ENCODE measurements at regions not wholly inside any gene's neighbourhood (a gene's known extent, or its start where the extent isn't known, plus 50 kb on each side); places are given as distances from the start of the nearest gene placed in this dataset.
"Not testable (repeated sequence)": the region's sequence is repeated elsewhere in the genome, so short reads cannot be mapped to it uniquely, and the experiment has no call there.

DNA sequence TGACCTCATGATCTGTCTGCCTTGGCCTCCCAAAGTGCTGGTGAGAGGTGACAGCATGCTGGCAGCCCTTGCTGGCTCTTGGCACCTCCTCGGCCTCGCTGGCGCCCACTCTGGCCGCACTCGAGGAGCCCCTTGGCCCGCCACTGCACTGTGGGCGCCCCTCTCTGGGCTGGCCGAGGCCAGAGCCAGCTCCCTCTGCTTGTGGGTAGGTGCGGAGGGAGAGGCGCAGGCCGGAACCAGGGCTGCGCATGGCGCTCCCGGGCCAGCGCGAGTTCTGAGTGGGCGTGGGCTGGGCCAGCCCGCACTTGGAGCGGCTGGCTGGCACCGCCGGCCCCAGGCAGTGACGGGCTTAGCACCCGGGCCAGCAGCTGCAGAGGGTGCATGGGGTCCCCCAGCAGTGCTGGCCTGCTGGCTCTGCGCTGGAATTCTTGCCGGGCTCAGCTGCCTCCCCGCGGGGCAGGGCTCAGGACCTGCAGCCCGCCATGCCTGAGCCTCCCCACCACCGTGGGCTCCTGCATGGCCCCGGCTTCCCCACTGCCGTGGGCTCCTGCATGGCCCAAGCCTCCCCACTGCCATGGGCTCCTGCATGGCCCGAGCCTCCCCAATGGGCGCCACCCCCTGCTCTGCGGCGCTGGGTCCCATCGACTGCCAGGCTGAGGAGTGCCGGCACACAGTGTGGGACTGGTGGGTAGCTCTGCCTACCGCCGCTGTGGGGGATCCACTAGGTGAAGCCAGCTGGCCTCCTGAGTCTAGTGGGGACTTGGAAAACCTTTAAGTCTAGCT, 76.4 kb upstream of the OSBPL11 start:
- no peaks in the 10 kb centered on the region for H3K27me3 ChIP-seq (replicated peaks; ENCODE audit: insufficient read depth)
- H3K9ac ChIP-seq, result no peak overlapping the region
- no peaks in the 10 kb centered on the region for H3K9me2 ChIP-seq (ENCODE audit: insufficient read depth)
- H3K36me3 ChIP-seq (ENCODE audit: low read depth), result no peaks in the 10 kb centered on the region
- no peaks in the 10 kb centered on the region for H4K20me1 ChIP-seq (ENCODE audit: insufficient read depth)
- H3K27ac ChIP-seq, result no peak overlapping the region
- no peaks in the 10 kb centered on the region for H3K79me2 ChIP-seq (ENCODE audit: insufficient read depth)
- no peak for TF ChIP-seq EZH2 (IDR thresholded peaks at IDR 0.05; ENCODE audit: insufficient read depth, poor library complexity, severe bottlenecking)
- no peak for TF ChIP-seq EZH2phosphoT487 (IDR thresholded peaks at IDR 0.05; ENCODE audit: insufficient read depth, low read depth)
- no peaks in the 10 kb centered on the region for H3K9me3 ChIP-seq (ENCODE audit: low read depth)
- H2AFZ ChIP-seq, result no peak overlapping the region
- in situ Hi-C loops (cut with MboI), result no loop called here
- no peak overlapping the region for H3K4me2 ChIP-seq (ENCODE audit: unreplicated experiment)
- no peaks in the 10 kb centered on the region for H3F3A ChIP-seq (ENCODE audit: insufficient read depth)
- WGBS, 2 experiments (ENCODE audit: low coverage in 1 of 2, low lambda C conversion rate in 2 of 2, missing lambda C conversion rate in 2 of 2), result 89 to 90% methylated on average over 31 to 35 of the region's 39 CpGs
- H3K4me3 ChIP-seq, result no peak overlapping the region
- no peaks in the 10 kb centered on the region for H3K4me1 ChIP-seq (ENCODE audit: insufficient read depth)
- no peak for DNase-seq

DNA sequence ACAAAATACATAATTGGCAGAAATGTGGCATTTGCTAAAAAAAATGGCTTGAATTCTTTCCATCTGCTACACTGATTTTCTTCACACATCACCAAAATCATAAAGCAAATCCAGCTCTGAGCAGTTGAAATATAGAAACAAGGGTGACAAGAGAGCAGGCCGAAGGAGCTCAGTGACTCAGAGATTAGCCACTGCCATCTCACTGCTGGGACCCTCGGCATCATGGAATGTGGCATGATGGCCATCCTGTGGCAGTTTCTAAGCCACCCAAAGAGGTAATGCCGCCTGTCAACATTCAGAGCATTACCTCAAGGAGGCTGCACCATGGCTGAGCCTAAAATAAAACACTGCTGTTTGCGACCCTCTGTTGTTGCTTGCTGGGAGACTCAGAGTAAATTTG, 80.5 kb upstream of the OSBPL11 start:
- Histone ChIP-seq H3K27ac (no peak overlapping the region), H3K79me2 (ENCODE audit: insufficient read depth) (no peaks in the 10 kb centered on the region), H3F3A (ENCODE audit: insufficient read depth) (no peaks in the 10 kb centered on the region), H3K4me2 (ENCODE audit: unreplicated experiment) (no peak overlapping the region), H3K27me3 (replicated peaks; ENCODE audit: insufficient read depth) (no peaks in the 10 kb centered on the region; the same call in 1 of the 2 replicates), H3K9me2 (ENCODE audit: insufficient read depth) (no peaks in the 10 kb centered on the region), H2AFZ (no peak overlapping the region), H3K36me3 (ENCODE audit: low read depth) (no peaks in the 10 kb centered on the region), H3K4me1 (ENCODE audit: insufficient read depth) (no peaks in the 10 kb centered on the region), H3K9ac (no peak overlapping the region), H3K4me3 (no peak overlapping the region), H4K20me1 (ENCODE audit: insufficient read depth) (no peaks in the 10 kb centered on the region), H3K9me3 (ENCODE audit: low read depth) (no peaks in the 10 kb centered on the region)
- 44 to 48% methylated on average over 4 of the region's 4 CpGs for WGBS, 2 experiments (ENCODE audit: low coverage in 1 of 2, low lambda C conversion rate in 2 of 2, missing lambda C conversion rate in 2 of 2)
- TF ChIP-seq EZH2phosphoT487 (IDR thresholded peaks at IDR 0.05; ENCODE audit: insufficient read depth, low read depth) (no peak), EZH2 (IDR thresholded peaks at IDR 0.05; ENCODE audit: insufficient read depth, poor library complexity, severe bottlenecking) (no peak)
- DNase-seq, result no peak
- in situ Hi-C loops (cut with MboI), result no loop called here

- Histone ChIP-seq H3K4me2 (ENCODE audit: unreplicated experiment) (no peak overlapping the region), H2AFZ (no peak overlapping the region), H3K4me3 (no peak overlapping the region), H3K79me2 (ENCODE audit: insufficient read depth) (no peaks in the 10 kb centered on the region), H3F3A (ENCODE audit: insufficient read depth) (no peaks in the 10 kb centered on the region), H3K36me3 (ENCODE audit: low read depth) (no peaks in the 10 kb centered on the region), H3K27me3 (replicated peaks; ENCODE audit: insufficient read depth) (no peaks in the 10 kb centered on the region; the same call in 1 of the 2 replicates), H3K4me1 (ENCODE audit: insufficient read depth) (no peaks in the 10 kb centered on the region), H4K20me1 (ENCODE audit: insufficient read depth) (no peaks in the 10 kb centered on the region), H3K9me2 (ENCODE audit: insufficient read depth) (no peaks in the 10 kb centered on the region), H3K9ac (no peak overlapping the region), H3K27ac (no peak overlapping the region), H3K9me3 (ENCODE audit: low read depth) (no peaks in the 10 kb centered on the region)
- no peak for DNase-seq
- TF ChIP-seq EZH2 (IDR thresholded peaks at IDR 0.05; ENCODE audit: insufficient read depth, poor library complexity, severe bottlenecking) (no peak), EZH2phosphoT487 (IDR thresholded peaks at IDR 0.05; ENCODE audit: insufficient read depth, low read depth) (no peak)
- WGBS, 2 experiments (ENCODE audit: low coverage in 1 of 2, low lambda C conversion rate in 2 of 2, missing lambda C conversion rate in 2 of 2), result 48 to 56% methylated on average over 4 of the region's 4 CpGs
- in situ Hi-C loops (cut with MboI), result no loop called here
Observed at GRCh38 chr3:125679258-125679657, 84.0 kb upstream of the OSBPL11 start.

- Histone ChIP-seq H3K9me3 (ENCODE audit: low read depth) (no peaks in the 10 kb centered on the region), H3K27ac (no peak overlapping the region), H3K36me3 (ENCODE audit: low read depth) (no peaks in the 10 kb centered on the region), H4K20me1 (ENCODE audit: insufficient read depth) (no peaks in the 10 kb centered on the region), H3K4me1 (ENCODE audit: insufficient read depth) (no peaks in the 10 kb centered on the region), H2AFZ (no peak overlapping the region), H3K4me2 (ENCODE audit: unreplicated experiment) (no peak overlapping the region), H3F3A (ENCODE audit: insufficient read depth) (no peaks in the 10 kb centered on the region), H3K27me3 (replicated peaks; ENCODE audit: insufficient read depth) (no peaks in the 10 kb centered on the region; the same call in 1 of the 2 replicates), H3K9me2 (ENCODE audit: insufficient read depth) (no peaks in the 10 kb centered on the region), H3K79me2 (ENCODE audit: insufficient read depth) (no peaks in the 10 kb centered on the region), H3K4me3 (no peak overlapping the region), H3K9ac (no peak overlapping the region)
- DNase-seq, result no peak
- TF ChIP-seq EZH2 (IDR thresholded peaks at IDR 0.05; ENCODE audit: insufficient read depth, poor library complexity, severe bottlenecking), result no peak
- TF ChIP-seq EZH2phosphoT487 (IDR thresholded peaks at IDR 0.05; ENCODE audit: insufficient read depth, low read depth), result no peak
- 86 to 91% methylated on average over 11 of the region's 11 CpGs for WGBS, 2 experiments (ENCODE audit: low coverage in 1 of 2, low lambda C conversion rate in 2 of 2, missing lambda C conversion rate in 2 of 2)
- in situ Hi-C loops (cut with MboI), result no loop called here
Observed at GRCh38 chr3:125681146-125681545, 85.8 kb upstream of the OSBPL11 start.

GRCh38 chr3:125681906-125682305, 86.6 kb upstream of the OSBPL11 start:
- H3K9me2 ChIP-seq (ENCODE audit: insufficient read depth); DNase-seq; H3K27ac ChIP-seq; H3K4me2 ChIP-seq (ENCODE audit: unreplicated experiment); H3K9me3 ChIP-seq (ENCODE audit: low read depth); H3K36me3 ChIP-seq (ENCODE audit: low read depth); H3K4me3 ChIP-seq; H3F3A ChIP-seq (ENCODE audit: insufficient read depth); H3K9ac ChIP-seq; in situ Hi-C loops (cut with MboI); H4K20me1 ChIP-seq (ENCODE audit: insufficient read depth); H3K4me1 ChIP-seq (ENCODE audit: insufficient read depth); H3K27me3 ChIP-seq (replicated peaks; ENCODE audit: insufficient read depth); H3K79me2 ChIP-seq (ENCODE audit: insufficient read depth); H2AFZ ChIP-seq: not testable (repeated sequence)
- WGBS, 2 experiments (ENCODE audit: low coverage in 1 of 2, low lambda C conversion rate in 2 of 2, missing lambda C conversion rate in 2 of 2), result 62 to 63% methylated on average over 4 of the region's 5 CpGs

DNA sequence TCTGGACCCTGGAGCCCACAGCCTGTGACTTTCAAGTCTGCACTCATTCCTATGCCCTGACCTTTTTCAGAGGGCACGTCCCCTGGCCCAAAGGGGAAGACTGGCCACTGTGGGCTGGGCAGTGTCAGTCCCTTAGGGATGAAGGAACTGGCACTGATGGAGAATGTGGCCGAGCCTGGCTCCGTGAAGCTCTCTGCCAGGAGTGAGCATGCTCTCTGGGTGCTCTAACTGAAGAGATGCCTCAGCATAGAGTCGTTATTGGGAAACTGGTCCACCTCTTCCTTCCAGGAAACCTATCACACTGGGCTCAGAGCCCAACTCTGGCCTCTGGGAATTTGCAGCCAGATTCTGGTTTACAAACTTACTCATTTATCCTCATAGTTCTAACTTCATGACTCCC, 87.3 kb upstream of the OSBPL11 start:
- H3K9ac ChIP-seq; in situ Hi-C loops (cut with MboI); H3K27ac ChIP-seq; H3K4me2 ChIP-seq (ENCODE audit: unreplicated experiment); H3K4me3 ChIP-seq; H3K4me1 ChIP-seq (ENCODE audit: insufficient read depth); H3F3A ChIP-seq (ENCODE audit: insufficient read depth); H3K27me3 ChIP-seq (replicated peaks; ENCODE audit: insufficient read depth); H3K9me3 ChIP-seq (ENCODE audit: low read depth); H2AFZ ChIP-seq; H4K20me1 ChIP-seq (ENCODE audit: insufficient read depth); H3K79me2 ChIP-seq (ENCODE audit: insufficient read depth); H3K36me3 ChIP-seq (ENCODE audit: low read depth); H3K9me2 ChIP-seq (ENCODE audit: insufficient read depth): not testable (repeated sequence)
- peak; percentile 62 for DNase-seq
- WGBS, 2 experiments (ENCODE audit: low coverage in 1 of 2, low lambda C conversion rate in 2 of 2, missing lambda C conversion rate in 2 of 2), result 52 to 66% methylated on average over 4 of the region's 4 CpGs

All from GM23248 (cell line).